AG08396 (cell line): ENCODE measurements at regions not wholly inside any gene's neighbourhood (a gene's known extent, or its start where the extent isn't known, plus 50 kb on each side); places are given as distances from the start of the nearest gene placed in this dataset.
"Not testable (repeated sequence)": the region's sequence is repeated elsewhere in the genome, so short reads cannot be mapped to it uniquely, and the experiment has no call there.

Experiments used
- DNase-seq: peaks from one replicate; pipeline ENCODE4 v3.0.0; 2012; ENCODE audit warnings: low spot score, mixed read lengths

GRCh38 chr4:159736411-159736810, 633.5 kb downstream of the RAPGEF2 start:
- DNase-seq = no peak

GRCh38 chr4:159743971-159744370, 641.1 kb downstream of the RAPGEF2 start:
- DNase-seq = no peak

GRCh38 chr4:159747983-159748382, 645.1 kb downstream of the RAPGEF2 start:
- DNase-seq = no peak

GRCh38 chr4:159748834-159749444, 646.1 kb downstream of the RAPGEF2 start:
- DNase-seq = no peak

- no peak for DNase-seq
Measured at GRCh38 chr4:159757499-159757898, 654.6 kb downstream of the RAPGEF2 start.

GRCh38 chr4:159758061-159758460, 655.2 kb downstream of the RAPGEF2 start:
- no peak for DNase-seq

- DNase-seq = no peak
Measured at GRCh38 chr4:159762672-159763071, 659.8 kb downstream of the RAPGEF2 start.

GRCh38 chr4:159764343-159764952, 661.6 kb downstream of the RAPGEF2 start:
- peak; percentile 5 for DNase-seq

- DNase-seq = no peak
Measured at GRCh38 chr4:159765382-159765781, 662.5 kb downstream of the RAPGEF2 start.

- DNase-seq = no peak
Measured at GRCh38 chr4:159766241-159766640, 663.4 kb downstream of the RAPGEF2 start.

GRCh38 chr4:159767406-159767805, 664.5 kb downstream of the RAPGEF2 start:
- no peak for DNase-seq

- DNase-seq = no peak
Measured at GRCh38 chr4:159768016-159768415, 665.1 kb downstream of the RAPGEF2 start.

- no peak for DNase-seq
Measured at GRCh38 chr4:159770401-159770800, 667.5 kb downstream of the RAPGEF2 start.

- no peak for DNase-seq
Measured at GRCh38 chr4:159770969-159771368, 668.1 kb downstream of the RAPGEF2 start.

- no peak for DNase-seq
Measured at GRCh38 chr4:159776961-159777360, 674.1 kb downstream of the RAPGEF2 start.

- no peak for DNase-seq
Measured at GRCh38 chr4:159777689-159778088, 674.8 kb downstream of the RAPGEF2 start.

GRCh38 chr4:159778298-159778697, 675.4 kb downstream of the RAPGEF2 start:
- DNase-seq = no peak

GRCh38 chr4:159779716-159780115, 676.8 kb downstream of the RAPGEF2 start:
- DNase-seq = no peak

GRCh38 chr4:159780196-159780922, 677.5 kb downstream of the RAPGEF2 start:
- DNase-seq = no peak

GRCh38 chr4:159787901-159788300, 685.0 kb downstream of the RAPGEF2 start:
- DNase-seq = no peak

GRCh38 chr4:159791334-159791733, 688.5 kb downstream of the RAPGEF2 start:
- DNase-seq = no peak

GRCh38 chr4:159804592-159804991, 701.7 kb downstream of the RAPGEF2 start:
- DNase-seq = not testable (repeated sequence)

GRCh38 chr4:159823743-159824142, 720.9 kb downstream of the RAPGEF2 start:
- no peak for DNase-seq
